ENCODE measurements at regions not wholly inside any gene's neighbourhood (a gene's known extent, or its start where the extent isn't known, plus 50 kb on each side); places are given as distances from the start of the nearest gene placed in this dataset.

DNA sequence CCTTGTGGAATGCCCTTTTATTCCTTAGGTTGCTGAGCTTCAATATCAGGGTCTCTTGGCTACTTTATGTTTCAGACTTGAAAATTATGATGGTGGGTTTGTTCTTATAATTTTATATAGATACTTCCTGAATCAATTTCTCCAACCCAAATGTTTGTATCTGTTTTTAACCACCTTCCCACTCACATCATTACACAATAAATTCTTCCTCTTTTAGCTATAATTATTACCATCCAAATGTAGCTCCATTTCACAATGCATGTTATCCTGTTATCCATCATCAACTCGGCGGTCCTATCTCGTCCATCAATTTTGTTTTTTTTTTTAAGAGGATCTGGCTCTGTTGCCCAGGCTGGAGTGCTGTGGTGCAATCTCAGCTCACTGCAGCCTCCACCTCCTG, 357.6 kb upstream of the ZP4 start:
- no peak for DNase-seq

DNA sequence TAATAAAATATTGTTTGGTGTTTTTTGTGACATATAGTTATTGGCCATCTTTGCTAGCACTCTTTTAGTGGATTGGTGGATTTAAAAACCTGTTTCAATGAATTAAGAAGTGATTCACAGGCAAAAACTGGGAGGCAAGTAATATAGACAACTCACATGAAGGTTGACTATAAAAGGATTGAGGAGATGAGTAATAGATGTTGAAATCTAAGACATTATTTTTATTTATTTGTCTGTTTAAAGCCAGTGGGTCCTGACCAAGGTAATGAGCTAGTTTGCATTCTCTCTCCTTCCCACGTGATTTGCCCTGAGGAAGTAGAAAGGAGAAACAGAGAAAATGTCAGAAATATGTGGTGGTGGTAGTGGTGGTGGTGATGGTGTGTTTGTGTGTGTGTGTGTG, 351.5 kb upstream of the ZP4 start:
- DNase-seq = no peak

DNA sequence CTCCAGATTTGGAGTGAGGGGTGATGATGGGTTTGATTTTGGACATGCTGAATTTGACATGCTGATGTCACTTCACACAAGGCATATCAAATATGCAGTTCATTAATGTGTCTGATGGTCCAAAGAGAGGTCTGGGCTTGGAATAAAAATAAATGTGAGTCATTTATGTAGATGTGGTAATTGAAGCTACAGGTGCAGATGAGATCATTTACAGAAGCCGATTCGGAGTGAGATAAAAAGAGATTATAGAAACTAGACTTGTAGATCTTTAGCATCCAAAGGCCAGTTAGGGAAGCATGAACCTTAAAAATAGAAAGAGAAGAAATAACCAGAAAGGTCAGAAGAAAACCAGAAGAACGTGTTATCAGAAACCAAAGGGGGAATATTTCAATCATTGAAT, 350.9 kb upstream of the ZP4 start:
- no peak for DNase-seq

DNA sequence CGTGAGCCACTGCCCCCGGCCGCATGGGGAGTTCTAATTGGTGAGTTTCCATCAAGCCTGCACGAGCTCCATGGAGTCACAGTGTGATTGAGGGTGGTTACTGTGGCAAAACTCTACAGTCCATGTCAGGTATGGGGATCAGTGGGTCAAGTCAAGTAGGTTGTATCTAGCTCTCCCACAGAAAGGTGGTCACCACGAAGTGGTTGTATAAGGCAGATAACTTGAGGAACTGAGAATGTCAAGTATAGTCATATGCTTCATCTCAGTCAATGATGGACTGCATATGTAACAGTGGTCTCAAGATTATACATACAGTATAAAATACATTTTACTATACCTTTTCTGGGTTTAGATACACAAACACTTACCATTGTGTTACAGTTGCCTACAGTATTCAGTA, 348.6 kb upstream of the ZP4 start:
- DNase-seq = no peak

DNA sequence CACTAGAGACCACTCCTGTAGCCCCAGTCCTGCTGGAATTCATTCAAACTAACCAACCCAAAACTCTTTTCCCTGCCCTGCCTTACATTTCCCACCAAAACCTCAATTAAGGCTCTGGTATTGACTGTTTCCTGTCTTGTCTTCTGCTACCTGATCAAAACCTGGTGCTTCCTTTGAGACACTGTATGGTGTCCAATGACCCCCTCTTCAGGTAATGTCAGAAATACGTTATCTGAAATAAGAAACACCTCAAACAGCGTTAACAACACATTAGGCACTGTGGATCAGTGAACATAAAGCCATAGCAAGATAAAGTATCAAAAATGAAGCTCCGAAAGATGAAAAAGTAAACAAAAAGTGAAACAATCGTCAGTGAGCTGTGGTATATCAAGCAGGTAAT, 343.2 kb upstream of the ZP4 start:
- no peak for DNase-seq

DNA sequence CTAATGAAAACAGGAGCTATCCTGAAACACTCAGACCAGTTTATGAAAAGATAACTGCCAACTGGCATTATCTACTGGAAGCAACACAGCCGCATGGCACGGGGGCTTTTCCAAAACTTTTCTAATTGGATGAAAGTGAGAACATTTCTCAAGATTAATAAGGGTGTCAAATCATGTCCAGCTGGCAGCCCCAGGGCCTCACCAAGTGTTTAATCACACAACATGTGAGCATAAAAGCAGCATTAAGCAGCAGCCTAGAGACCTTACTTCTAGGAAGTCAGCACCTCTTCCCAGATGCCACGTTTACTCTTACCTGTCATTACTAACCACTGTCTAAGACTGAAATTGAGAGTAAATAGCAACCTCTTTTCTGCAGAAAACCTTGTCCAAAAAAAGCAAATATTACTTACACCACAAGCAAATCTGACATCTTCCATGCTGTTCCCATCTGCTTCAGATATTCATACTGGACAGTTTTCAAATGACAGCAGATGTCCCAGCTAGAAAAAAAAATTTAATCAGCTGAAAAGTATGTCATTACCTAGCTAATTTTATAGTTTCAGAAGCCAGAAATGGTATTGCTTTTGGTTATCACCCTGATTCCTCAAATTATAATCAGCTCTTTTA, 341.5 kb upstream of the ZP4 start:
- DNase-seq = no peak

DNA sequence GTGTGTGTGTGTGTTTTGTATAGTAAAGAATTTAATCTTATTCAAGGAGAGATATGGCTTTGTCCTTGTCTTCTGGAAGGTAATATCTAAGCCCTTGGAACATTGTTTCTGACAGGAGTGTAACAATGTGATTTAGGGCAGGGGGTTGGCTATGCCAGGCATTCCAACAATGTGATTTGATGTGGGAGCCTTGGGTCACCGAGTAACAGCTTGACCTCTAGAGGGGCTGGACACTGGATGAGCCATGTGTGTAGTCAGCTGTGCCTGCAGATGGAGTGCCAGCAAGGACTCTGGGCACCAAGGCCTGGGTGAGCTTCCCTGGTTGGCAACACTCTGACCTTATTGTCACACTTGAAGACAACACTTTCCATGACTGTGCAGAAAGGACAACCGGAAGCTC, 336.1 kb upstream of the ZP4 start:
- no peak for DNase-seq

DNA sequence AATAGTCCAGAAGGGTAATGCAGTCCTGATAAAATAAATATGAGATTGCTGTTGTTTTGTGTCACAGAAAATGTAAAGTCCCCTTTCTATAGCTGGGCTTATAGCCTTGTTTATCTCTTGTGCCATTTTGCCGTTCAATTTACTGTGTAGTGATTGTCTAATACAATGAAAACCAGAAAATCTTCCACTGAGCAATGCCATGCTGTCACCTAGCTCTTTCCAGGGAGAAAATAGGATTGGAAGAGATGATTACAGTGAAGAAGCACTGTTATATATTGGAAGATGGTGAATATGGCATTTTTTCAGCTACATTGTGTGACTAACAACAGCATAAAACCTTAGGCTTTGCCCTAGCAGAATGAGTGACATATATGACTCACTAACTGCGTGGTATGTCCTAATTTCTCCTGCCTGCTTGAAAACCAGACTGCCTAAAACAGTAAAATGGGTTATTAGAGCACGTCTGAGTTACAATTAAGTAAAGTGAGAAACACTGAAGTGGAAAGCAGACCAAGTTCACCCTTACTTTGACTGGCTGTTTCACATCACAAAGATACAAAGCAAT, 332.4 kb upstream of the ZP4 start:
- DNase-seq = no peak

DNA sequence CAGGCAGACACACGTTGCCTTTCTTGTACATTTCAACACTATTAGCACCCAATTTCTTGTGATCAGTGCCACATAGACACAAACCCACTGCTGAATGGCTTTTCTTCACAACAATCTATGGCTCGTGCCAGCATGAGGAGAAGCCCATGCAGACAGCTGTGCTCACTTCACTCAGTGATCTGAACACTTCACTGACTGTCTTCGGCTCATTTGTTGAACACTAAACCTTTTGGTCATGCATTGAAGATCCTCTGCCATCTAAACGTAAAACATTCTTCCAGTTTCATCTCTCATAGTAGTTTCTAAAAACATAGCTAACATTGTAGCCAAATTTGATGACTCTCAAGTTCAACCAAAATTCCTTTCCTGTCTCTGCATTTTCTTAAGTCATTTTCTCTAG, 331.0 kb upstream of the ZP4 start:
- DNase-seq = no peak

DNA sequence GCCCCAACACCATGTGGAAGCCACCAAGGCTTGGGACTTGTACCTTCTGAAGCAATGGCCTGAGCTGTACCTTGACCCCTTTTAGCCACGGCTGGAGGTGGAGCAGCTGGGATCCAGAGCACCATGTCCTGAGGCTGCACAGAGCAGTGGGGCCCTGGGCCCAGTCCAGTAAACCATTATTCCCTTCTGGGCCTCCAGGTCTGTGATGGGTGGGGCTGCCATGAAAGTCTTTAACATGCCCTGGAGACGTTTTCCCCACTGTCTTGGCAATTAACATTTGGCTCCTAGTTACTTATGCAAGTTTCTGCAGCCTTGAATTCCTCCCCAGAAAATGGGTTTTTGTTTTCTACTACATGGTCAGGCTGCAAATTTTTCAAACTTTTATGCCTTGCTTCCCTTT, 323.7 kb upstream of the ZP4 start:
- DNase-seq = no peak

DNA sequence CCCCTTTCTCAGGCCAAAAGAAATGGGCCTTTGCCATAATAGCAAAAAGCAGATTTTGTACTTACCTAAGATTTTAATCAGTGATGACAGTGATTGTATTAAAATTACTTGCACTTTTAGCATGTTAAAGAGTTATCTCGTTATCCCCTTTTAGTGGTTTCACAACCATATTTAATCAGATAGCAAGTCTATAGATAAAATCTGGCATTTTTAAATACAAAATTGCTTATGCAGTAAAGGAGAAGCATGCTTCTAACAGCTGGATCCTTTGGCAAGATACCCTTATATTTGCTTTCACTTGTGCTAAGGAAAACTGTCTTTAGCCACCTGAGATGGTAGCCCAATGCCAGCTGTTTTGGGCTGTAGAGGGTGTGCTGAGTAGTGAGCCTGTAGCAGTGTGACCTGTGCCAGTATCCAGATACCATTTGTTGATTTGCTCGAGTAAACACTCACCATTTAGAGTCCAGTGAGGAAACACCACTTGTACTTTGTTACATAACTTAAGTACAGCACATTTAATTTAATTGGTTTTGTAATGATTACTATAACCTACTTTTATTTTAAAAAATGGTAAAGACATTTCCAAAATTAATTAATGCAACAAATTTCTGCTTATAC, 314.4 kb upstream of the ZP4 start:
- no peak for DNase-seq

DNA sequence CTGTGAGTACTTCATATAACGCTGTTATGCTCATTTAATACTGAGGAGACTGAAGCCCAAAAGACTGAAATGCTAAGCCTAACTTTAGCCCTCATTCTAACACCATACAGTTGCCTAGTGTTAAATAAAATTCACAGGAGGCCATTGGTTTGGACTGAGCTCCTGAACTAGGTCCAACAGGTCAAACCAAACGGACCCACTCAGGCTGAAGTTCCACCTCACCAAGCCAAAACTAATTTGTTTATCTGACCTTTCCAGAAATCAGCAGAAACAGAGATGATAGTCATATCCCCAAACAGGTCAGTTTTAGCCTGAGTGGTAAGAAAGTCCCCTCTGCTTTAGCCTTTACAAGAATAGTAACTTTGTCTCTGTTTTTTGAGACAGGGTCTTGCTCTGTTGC, 311.3 kb upstream of the ZP4 start:
- no peak for DNase-seq

DNA sequence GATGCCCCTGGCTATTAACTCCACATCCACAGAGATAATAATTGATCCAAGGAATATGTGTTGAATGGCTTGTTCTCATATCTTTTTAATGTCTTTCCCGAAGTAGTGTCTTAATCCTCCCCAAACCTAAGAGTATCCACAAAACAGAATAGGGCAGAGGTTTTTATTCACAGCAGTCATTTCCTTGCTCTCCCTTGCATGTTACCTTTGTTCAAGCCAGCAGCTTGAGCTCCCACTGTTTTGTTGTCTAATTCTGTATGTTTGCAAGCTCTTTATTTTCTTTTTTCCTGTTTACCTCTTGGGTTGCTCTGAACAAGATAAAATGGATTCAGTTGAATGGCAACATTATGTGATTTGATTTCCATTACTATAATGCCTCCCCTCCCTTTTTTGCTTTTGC, 308.6 kb upstream of the ZP4 start:
- DNase-seq = no peak

DNA sequence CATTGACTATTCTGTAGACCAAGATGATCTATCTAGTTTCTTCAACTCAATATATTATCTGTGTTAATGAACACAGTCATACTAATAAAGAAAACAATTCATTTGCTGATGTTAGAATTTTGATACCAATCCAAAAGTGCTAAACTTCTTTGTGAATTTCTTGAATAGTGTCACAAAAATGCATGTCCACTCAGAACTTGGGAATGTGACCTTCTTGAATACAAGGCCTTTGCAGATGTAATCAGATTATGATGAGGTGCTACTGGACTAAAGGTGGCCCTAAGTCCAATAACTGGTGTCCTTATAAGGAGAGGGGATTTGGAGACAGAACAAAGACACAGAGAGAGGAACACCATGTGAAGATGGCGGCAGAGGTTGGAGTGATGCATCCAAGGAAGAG, 305.8 kb upstream of the ZP4 start:
- DNase-seq = no peak

DNA sequence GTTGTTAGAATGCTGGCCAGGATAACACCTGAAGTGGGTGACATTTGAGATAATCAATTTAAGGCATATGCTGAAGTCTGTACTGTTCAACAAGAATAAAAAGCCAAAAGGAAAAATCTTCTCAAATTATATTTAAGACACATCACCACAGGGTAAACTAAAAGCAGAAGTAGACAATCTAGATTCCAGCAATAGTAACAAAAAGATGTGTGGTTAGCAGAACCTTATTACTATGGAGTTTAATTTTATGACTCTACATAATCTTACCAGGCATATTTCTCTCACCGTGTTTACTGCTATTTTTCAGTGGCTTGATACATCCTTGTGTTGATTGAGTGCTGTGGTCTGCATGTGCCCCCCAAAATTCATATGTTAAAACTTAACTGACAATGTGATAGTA, 300.4 kb upstream of the ZP4 start:
- DNase-seq = no peak

DNA sequence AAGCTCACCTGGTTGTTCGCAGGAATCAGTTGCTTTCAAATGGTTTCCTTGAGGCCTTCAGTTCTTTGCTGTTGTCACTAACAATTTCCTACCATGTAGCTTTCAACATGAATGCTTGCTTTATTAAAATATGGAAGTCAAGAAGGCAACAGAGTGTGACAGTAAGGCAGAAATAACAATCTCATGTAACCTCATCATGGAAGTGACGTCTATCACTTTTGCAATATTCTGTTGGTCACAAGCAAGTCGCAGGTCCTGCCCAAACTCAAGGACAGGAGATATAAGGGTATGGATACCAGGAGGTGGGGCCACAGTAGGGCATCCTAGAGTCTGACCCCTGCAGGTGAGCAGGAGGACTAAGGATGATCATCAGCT, 296.8 kb upstream of the ZP4 start:
- DNase-seq = no peak

DNA sequence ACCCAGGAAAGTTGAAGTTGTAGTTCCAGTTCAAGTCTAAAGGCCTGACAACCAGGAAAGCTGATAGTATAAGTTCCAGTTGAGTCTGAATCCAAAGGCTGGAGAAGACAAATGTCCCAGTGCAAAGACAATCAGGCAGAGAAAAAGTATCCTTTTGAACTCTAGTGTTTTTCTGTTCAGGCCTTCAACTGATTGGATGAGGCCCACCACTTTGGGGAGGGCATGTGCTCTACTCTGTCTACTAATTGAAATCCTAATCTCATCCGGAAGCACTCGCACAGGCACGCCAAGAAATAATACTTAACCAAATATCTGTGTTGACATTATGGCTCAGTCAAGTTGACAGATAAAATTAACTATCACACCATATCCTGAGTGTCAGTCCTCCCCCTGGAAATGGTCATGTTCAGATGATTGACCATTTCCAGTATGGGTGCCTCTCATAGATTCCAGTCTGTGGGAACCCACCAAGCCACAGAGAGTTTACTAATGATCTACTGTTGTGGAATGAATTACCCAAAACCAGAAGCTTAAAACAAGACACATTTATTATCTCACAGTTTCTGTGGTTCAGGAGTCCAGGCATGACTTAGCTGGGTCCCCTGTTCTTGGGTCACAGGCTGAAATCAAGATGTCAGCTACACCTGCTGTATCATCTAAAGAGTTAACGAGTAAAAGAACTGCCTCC, 296.3 kb upstream of the ZP4 start:
- DNase-seq = no peak

DNA sequence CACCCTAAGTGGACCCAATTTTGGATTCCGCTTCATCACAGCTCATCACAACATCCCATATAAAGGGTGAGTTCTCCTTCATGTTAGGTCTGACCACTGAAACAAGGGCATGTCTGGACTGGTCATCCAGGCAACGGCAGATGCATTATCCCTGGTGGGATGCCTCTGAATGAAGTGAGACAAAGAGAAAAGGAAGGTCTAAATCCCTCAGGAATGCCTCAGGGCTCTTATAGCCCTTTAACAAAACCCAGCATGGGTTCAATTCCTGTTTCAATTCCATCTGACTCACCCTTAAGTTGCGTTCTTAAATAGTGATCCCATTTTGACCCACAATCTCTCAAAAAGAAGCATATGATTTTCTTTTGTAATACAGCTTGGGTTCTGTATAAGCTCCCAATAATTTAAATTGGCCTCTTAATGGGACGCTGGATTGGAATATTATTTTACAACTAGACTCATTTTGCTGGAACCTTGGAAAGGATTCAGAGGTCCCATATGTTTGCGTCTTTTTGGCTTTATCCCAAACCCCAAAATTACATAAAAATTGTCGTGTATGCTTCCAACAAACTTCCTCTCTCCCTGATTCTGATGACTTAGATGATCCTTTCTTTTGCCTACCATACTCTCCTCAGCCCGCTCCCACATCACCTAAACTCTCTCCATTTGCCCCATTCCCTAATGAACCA, 287.4 kb upstream of the ZP4 start:
- no peak for DNase-seq

DNA sequence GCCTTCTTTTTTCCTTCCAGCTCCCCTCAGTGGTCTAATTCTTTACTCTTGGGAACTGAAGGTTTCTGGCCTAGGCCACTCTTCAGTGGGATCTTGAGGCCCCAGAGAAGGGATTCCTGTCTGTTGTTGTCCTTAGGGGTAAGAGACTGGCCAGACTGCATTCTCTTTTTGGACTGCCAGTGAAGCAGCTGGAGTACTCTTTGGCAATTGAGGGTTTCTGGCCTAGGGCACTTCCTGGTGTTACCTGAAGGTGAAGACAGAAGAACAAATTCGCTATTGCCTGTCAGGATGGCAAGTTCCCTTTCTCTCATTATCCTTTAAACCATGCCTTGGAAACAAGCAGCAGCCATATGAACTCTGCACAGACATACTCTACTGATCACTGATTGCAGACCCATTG, 286.6 kb upstream of the ZP4 start:
- no peak for DNase-seq

DNA sequence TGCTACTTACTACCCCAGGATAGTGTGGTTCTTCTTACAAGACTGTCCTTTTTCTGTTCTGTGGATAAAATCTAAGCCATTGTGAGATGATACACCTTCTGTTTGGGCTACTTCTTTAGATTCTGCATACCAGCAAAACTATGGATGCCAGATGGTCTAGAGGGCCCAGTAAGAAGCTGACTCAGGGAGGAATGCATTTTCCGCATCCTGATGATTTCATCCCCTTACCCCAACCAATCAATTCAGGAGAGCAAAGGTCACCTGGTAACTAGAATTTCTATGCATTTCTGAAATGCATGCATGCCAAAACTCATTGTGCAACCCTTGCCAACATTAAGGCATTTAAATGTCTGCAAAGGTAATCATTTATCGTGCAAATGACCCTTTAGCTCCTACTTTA, 285.7 kb upstream of the ZP4 start:
- DNase-seq = no peak

DNA sequence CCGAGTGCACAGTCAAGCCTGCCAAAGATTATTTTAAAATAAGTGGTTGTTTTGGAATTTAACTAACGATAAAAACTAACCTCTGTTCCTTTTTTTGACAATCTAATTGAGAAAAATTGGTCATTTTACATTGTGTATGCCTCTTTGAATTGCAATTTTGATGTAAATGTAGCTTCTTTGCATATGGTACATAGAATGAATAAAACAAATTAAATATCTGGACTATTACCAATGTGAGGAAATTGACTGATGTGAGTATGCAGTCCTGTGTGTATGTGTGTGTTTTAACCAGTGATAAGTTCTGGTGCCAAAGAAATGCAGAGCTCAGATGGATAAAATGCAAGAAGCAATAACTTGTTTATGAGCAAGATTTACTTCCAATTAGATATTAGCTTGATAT, 281.3 kb upstream of the ZP4 start:
- DNase-seq = no peak

DNA sequence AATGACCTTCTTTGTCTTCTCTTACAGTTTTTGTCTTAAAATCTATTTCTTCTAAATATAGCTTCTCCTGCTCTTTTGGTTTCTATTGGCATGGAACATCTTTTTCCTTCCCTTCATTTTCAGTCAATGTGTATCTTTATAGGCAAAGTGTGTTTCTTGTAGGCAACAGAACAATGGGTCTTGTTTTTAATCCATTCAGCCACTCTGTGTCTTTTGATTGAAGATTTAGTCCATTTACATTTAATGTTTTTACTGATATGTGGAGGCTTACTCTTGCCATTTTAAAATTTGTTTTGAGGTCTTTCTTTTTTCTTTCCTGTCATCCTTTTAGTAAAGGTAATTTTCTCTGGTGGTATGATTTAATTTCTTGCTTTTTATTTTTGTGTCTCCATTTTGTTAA, 271.2 kb upstream of the ZP4 start:
- DNase-seq = no peak

DNA sequence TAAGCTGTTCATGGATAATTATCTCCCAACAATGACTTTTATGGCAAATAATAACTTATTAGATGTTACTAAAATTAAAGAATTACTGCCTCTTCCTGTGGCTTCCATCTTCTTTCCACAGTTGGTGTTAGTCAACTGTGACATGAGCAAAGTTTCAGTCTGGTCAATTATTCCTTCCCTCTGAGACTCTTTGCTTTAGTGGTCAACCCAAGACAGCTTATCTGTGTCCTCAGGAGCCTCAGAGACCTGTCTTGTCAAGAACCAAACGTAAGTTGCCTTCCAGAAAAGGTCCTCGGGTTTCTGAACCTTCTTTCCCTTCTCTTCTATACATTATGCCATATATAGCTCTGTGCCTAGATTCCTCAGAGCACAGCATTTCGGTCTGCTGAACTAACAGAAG, 263.2 kb upstream of the ZP4 start:
- DNase-seq = no peak

DNA sequence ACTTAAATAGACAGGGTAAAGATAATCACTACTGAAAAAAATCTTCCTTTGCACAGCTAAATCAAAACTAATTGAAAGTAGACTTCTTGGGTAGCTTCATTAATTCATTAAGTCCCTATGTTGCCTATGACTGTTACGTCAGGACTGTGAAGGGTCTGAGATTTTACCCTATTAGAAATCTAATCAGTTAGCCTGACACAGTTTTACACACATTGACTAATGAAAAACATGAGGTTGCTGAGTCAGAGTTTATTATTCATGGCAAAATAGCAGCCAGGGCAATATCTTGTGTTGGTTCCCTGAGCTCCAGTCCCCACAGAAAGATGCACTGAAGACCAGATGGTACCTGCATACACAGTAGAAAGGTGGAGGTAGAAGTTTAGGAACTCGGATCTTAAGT, 262.5 kb upstream of the ZP4 start:
- no peak for DNase-seq

All from NCI-H2171 (cell line).